ENCODE measurements at regions not wholly inside any gene's neighbourhood (a gene's known extent, or its start where the extent isn't known, plus 50 kb on each side); places are given as distances from the start of the nearest gene placed in this dataset.

DNA sequence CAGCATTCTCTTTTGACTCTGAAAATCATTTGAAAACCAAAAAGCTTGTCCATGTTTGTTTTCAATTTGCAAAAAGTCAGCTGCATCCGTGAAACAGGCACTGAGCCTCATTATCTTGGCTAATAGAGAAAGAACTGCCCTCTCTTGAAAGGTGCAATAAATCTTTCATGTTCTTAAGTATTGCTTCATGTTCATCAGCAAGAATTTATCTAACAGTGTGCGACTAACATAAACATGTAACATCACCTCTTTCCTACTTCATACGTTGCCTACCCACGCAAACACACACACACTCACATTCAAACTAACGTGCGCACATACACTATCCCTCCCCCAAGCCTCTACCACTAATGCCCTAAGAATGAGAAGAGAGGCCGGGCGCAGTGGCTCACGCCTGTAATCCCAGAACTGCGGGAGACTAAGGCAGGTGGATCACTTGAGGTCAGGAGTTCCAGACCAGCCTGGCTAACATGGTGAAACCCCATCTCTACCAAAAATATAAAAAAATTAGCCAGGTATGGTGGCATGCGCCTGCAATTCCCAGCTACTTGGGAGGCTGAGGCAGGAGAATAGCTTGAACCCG is 629.7 kb upstream of the ZNF608 start:
- TF ChIP-seq, protein P1, sequence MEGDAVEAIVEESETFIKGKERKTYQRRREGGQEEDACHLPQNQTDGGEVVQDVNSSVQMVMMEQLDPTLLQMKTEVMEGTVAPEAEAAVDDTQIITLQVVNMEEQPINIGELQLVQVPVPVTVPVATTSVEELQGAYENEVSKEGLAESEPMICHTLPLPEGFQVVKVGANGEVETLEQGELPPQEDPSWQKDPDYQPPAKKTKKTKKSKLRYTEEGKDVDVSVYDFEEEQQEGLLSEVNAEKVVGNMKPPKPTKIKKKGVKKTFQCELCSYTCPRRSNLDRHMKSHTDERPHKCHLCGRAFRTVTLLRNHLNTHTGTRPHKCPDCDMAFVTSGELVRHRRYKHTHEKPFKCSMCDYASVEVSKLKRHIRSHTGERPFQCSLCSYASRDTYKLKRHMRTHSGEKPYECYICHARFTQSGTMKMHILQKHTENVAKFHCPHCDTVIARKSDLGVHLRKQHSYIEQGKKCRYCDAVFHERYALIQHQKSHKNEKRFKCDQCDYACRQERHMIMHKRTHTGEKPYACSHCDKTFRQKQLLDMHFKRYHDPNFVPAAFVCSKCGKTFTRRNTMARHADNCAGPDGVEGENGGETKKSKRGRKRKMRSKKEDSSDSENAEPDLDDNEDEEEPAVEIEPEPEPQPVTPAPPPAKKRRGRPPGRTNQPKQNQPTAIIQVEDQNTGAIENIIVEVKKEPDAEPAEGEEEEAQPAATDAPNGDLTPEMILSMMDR (IDR thresholded peaks at IDR 0.05; ENCODE audit: control insufficient read depth, extremely low read depth, insufficient read depth): no peak
- DNase-seq (ENCODE audit: low read depth): no peak
- no peak overlapping the region for H3K4me3 ChIP-seq (ENCODE audit: low read depth, low read length)

DNA sequence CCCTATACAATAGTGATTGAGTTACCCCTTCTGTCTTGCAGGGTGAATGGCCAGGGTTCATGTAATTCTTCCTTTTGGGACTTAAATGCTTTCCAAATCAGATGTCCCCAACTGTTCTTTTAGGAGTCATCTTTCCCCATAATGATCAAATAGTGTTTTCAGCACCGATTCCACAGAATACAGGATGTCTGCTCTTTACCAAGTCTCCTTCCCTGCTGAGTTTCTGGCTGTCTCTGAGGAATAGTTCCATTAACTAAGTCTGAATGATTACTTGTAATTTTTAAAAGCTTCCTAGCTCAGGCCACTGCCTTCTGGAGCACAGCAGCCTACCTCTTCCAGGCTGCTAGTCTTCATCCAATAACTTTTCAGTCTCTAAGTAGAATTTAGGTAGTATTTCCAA is 630.7 kb upstream of the ZNF608 start:
- TF ChIP-seq, protein P1 (IDR thresholded peaks at IDR 0.05; ENCODE audit: control insufficient read depth, extremely low read depth, insufficient read depth): no peak
- no peak overlapping the region for H3K4me3 ChIP-seq (ENCODE audit: low read depth, low read length)
- no peak for DNase-seq (ENCODE audit: low read depth)

DNA sequence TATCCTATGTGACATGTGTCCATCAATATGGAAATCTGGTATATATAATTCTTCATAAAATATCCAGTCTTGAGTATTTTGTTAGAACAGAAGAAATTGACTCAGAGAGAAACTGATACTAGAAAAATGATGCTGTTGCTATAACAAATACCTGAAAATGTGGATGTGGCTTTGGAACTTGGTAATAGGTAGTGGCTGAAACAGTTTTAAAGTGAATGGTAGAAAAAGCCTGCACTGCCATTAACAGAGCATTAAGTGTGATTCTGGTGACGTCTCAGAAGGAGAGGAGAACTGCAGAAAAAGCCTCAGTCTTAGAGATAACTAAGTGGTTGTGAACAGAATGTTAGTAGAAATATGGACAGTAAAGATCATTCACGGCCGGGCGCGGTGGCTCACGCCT is 634.9 kb upstream of the ZNF608 start:
- no peak for DNase-seq (ENCODE audit: low read depth)
- no peak overlapping the region for H3K4me3 ChIP-seq (ENCODE audit: low read depth, low read length)
- TF ChIP-seq, protein P1 (IDR thresholded peaks at IDR 0.05; ENCODE audit: control insufficient read depth, extremely low read depth, insufficient read depth): no peak

DNA sequence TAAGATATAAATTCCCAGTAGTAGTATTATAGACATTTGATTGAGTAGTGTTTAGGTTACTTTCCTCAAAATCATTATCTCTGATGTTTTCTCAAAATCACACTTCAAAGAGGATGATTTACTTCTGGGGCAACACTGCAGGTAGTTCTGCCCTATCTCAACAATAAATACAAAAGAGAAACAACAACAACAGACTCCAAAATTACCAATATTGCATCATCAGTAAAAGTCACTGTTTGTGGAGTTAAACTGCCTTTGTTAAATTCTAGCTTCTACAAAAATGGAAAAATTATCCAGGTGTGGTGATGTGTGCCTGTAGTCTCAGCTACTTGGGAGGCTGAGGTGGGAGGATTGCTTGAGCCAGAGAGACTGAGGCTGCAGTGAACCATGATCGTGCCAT is 637.6 kb upstream of the ZNF608 start:
- no peak overlapping the region for H3K4me3 ChIP-seq (ENCODE audit: low read depth, low read length)
- no peak for DNase-seq (ENCODE audit: low read depth)
- TF ChIP-seq, protein P1 (IDR thresholded peaks at IDR 0.05; ENCODE audit: control insufficient read depth, extremely low read depth, insufficient read depth): no peak

DNA sequence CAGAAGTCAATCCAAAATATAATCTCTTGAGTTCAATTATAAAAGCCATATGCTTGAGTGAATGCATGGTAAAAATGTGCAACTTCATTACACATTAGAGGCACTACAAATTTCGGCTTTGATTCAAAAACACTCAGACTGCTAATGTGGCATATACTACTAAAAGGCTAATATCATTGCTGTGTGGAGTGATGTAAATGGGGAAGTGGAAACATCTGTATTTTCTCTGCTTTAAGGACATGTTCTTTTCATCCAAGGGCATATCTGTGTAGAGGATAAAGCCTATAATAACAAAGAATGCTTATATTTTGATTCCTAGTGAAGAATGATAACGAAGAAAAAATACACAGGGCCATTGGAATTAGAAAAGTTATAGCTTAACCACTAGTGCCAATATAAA is 643.9 kb upstream of the ZNF608 start:
- TF ChIP-seq, protein P1 (IDR thresholded peaks at IDR 0.05; ENCODE audit: control insufficient read depth, extremely low read depth, insufficient read depth): no peak
- DNase-seq (ENCODE audit: low read depth): no peak
- no peak overlapping the region for H3K4me3 ChIP-seq (ENCODE audit: low read depth, low read length)

DNA sequence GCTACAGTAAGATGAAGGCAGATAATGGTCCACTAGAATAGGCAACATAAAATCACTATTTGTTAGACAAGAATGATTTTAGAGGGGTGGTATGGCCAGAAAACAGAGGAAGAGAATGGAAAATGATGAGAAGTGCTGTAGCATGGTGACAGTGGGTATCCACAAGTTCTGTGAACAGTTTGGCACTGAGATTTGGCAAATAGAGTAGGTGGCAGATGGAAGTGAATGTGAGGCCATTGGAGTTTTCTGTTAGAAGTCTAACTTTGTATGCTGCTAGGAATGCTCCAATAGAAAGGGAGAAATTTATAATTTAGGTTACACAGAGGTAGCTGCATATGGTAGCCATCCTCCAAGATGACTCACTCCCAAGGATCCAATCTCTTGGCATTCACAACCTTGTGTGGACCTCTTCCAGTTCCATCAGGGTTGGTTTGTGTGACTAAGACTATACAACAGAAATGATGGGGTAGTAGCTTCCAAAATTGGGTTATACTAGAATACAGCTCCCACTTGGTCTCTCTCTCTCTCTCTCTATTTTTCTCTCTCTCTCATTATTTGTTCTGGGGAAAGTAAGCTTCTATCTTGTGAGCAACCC is 646.9 kb upstream of the ZNF608 start:
- DNase-seq (ENCODE audit: low read depth): no peak
- no peak overlapping the region for H3K4me3 ChIP-seq (ENCODE audit: low read depth, low read length)
- TF ChIP-seq, protein P1 (IDR thresholded peaks at IDR 0.05; ENCODE audit: control insufficient read depth, extremely low read depth, insufficient read depth): no peak

All from LNCaP clone FGC (cell line).